ENCODE measurements at regions not wholly inside any gene's neighbourhood (a gene's known extent, or its start where the extent isn't known, plus 50 kb on each side); places are given as distances from the start of the nearest gene placed in this dataset.

- TF ChIP-seq POLR2A (IDR thresholded peaks at IDR 0.05) (no peak), CTCF (IDR thresholded peaks at IDR 0.05) (no peak)
These were observed 155.7 kb downstream of the GALC start for GRCh38 chr14:87837296-87837695.
